NCI-H1417 treated with DMSO at 0.1 percent for 48 hours (cell line): ENCODE measurements at regions not wholly inside any gene's neighbourhood (a gene's known extent, or its start where the extent isn't known, plus 50 kb on each side); places are given as distances from the start of the nearest gene placed in this dataset.
"Not testable (repeated sequence)": the region's sequence is repeated elsewhere in the genome, so short reads cannot be mapped to it uniquely, and the experiment has no call there.

Experiments used
- DNase-seq: peaks from one replicate; lab custom pipeline; 2025; lab: John Stamatoyannopoulos, UW

- DNase-seq: no peak
These were observed 162.9 kb downstream of the TRIB2 start for GRCh38 chr2:12879649-12880048.

GRCh38 chr2:12881952-12882351, 165.2 kb downstream of the TRIB2 start:
- no peak for DNase-seq

GRCh38 chr2:12882393-12882792, 165.7 kb downstream of the TRIB2 start:
- no peak for DNase-seq

- DNase-seq: no peak
These were observed 167.2 kb downstream of the TRIB2 start for GRCh38 chr2:12883906-12884305.

- no peak for DNase-seq
These were observed 168.1 kb downstream of the TRIB2 start for GRCh38 chr2:12884713-12885282.

GRCh38 chr2:12890066-12890465, 173.3 kb downstream of the TRIB2 start:
- no peak for DNase-seq

- no peak for DNase-seq
These were observed 173.8 kb downstream of the TRIB2 start for GRCh38 chr2:12890481-12890991.

- no peak for DNase-seq
These were observed 178.3 kb downstream of the TRIB2 start for GRCh38 chr2:12895017-12895416.

GRCh38 chr2:12896318-12896982, 179.7 kb downstream of the TRIB2 start:
- DNase-seq: no peak

- DNase-seq: no peak
These were observed 180.4 kb downstream of the TRIB2 start for GRCh38 chr2:12897181-12897580.

- no peak for DNase-seq
These were observed 186.5 kb downstream of the TRIB2 start for GRCh38 chr2:12903272-12903671.

- DNase-seq: no peak
These were observed 193.7 kb downstream of the TRIB2 start for GRCh38 chr2:12910431-12910830.

- DNase-seq: no peak
These were observed 199.1 kb downstream of the TRIB2 start for GRCh38 chr2:12915787-12916186.

GRCh38 chr2:12918138-12918834, 201.6 kb downstream of the TRIB2 start:
- no peak for DNase-seq

GRCh38 chr2:12918835-12919445, 202.2 kb downstream of the TRIB2 start:
- no peak for DNase-seq

GRCh38 chr2:12921321-12921720, 204.6 kb downstream of the TRIB2 start:
- DNase-seq: no peak

- DNase-seq: no peak
These were observed 207.3 kb downstream of the TRIB2 start for GRCh38 chr2:12923907-12924610.

GRCh38 chr2:12926641-12927040, 209.9 kb downstream of the TRIB2 start:
- DNase-seq: not testable (repeated sequence)

- DNase-seq: no peak
These were observed 211.6 kb downstream of the TRIB2 start for GRCh38 chr2:12928197-12928774.

- DNase-seq: no peak
These were observed 212.2 kb downstream of the TRIB2 start for GRCh38 chr2:12928775-12929401.

GRCh38 chr2:12929758-12930157, 213.0 kb downstream of the TRIB2 start:
- no peak for DNase-seq
